HG02763 (cell line): ENCODE measurements at regions not wholly inside any gene's neighbourhood (a gene's known extent, or its start where the extent isn't known, plus 50 kb on each side); places are given as distances from the start of the nearest gene placed in this dataset.

Source experiments
- ATAC-seq: cut with Tn5 transposase; IDR thresholded peaks from one replicate; pipeline ENCODE4 v1.9.1; 2021; ENCODE audit warnings: mild to moderate bottlenecking, moderate library complexity; ENCODE audit not compliant: unreplicated experiment

GRCh38 chr21:27647921-27648320 lies 681.0 kb upstream of the ADAMTS5 start:
- ATAC-seq = no peak

DNA sequence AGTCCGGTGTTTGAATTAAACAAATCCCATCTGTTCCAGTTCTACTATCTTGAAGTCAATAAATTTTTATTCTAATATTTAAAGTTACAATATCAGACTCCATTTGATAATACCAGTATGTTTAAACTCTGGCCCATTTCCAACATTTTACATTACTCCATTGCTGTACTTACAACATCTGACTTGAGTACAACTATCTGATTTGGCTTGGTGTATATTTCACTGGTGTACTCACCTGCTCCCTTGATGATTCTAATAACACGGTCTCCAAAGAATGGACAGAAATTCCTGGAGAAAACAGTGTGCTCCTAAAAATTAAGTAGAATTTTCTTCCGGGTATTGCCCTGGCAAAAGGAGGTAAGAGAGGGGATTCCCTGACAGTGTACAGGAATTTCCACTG lies 680.5 kb upstream of the ADAMTS5 start:
- ATAC-seq = no peak

- ATAC-seq = no peak
Measured at GRCh38 chr21:27646691-27647090, 679.8 kb upstream of the ADAMTS5 start.

DNA sequence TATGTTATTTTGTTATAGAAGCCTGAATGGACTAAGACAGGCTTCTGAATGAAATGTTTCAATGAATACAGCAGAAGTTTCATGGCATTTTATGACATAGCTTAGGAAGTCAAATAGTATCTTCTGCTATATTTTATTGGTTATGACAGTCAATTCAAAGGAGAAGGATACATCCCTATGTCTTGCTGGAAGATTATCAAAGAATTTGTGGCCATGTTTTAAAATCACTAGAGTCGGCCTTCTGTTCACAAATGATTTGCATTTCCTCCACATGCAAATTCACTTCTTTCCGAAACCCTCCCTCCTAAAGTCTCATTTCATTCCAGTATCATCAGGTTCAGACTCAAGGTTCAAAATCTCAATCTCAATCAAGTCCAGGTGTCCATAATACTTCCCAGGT lies 679.2 kb upstream of the ADAMTS5 start:
- ATAC-seq = no peak

- ATAC-seq = no peak
Measured at GRCh38 chr21:27645285-27645684, 678.4 kb upstream of the ADAMTS5 start.

- ATAC-seq = no peak
Measured at GRCh38 chr21:27643326-27643725, 676.4 kb upstream of the ADAMTS5 start.

DNA sequence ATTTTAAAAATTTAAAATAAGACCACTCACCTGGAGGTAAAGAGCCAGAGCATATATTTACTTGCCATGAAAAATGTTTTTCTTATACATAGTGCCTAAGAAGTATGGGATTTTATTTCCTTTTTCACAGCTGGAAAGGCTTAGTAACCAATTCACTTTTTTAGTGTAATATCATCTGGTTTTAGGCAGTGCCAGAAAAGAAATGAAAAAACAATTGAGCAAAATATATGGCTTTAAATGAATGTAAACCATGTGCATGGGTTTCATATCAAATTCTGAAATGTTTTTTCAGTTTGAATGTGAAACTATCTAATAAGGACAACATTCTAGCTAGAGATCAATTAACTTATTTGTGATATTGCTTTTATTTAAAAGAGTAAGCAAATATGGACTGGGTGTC lies 672.4 kb upstream of the ADAMTS5 start:
- ATAC-seq = no peak

DNA sequence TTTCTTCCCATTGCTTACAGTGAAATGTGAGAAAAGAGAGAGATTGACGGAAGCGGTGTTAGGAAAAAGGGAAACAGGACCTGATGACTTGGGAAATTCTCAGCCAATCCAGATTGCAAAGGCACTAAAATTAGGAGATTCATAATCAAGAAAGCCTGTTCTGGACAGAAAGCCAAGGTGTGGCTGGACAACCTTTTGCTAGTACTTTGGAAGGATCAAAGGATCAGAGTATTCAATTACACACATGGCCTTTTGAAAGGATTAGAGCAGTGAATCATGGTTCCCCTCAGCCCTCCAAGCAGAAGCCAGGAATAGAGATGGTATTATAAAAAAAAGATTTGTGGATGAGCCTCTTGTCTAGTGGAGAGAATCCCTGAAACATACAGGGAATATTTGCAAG lies 669.8 kb upstream of the ADAMTS5 start:
- ATAC-seq = no peak

- no peak for ATAC-seq
Measured at GRCh38 chr21:27633631-27634030, 666.7 kb upstream of the ADAMTS5 start.

DNA sequence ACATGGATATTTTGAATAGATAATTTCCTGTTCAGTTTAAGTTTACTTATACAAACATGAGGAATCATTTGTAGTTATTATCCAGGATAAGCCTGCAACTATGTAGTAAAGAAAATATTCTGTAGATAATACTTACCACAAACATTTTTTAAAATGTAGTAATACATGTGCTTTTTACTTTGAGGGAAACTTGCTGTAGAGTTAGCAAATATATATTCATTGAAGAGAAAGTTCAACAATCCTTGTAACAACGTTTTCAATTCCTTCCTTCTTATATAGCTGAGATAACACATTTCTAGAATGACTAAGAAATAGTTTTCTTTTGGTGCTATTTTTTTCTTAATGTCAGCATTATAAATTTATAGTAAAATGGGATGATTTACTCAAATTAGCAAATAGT lies 664.6 kb upstream of the ADAMTS5 start:
- ATAC-seq = no peak

DNA sequence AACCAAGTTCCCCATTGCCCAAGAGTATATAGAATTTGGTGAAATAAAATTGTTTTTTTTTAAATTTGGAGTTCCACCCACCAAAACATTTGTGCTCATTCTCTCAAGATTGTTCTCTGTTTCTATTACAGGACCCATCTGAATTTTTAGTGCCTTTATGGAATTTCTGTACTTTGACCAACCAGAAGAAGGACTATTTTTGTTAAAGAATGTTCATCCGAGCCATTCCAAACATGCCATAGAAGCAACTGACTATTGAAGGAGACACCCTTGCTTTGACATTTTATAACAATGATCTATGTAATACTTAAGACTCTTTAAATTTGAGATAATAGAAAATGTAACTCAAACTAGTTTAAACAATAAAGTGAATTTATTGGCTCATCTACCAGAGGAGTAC lies 655.7 kb upstream of the ADAMTS5 start:
- ATAC-seq = no peak

DNA sequence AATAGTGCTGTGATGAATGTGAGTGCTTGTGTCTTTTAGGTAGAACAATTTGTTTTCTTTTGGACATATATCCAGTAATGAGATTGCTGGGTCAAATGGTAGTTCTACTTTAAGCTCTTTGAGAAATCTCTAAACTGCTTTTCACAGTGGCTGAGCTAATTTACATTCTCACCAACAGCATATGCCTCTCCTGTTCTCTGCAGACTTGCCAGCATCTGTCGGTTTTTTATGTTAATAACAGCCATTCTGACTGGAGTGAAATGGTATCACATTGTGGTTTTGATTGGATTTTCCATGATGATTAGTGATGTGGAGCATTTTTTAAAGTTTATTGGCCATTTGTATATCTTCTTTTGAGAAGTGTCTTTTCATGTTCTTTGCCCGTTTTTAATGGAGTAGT lies 647.3 kb upstream of the ADAMTS5 start:
- no peak for ATAC-seq

GRCh38 chr21:27606422-27606821 lies 639.5 kb upstream of the ADAMTS5 start:
- no peak for ATAC-seq

DNA sequence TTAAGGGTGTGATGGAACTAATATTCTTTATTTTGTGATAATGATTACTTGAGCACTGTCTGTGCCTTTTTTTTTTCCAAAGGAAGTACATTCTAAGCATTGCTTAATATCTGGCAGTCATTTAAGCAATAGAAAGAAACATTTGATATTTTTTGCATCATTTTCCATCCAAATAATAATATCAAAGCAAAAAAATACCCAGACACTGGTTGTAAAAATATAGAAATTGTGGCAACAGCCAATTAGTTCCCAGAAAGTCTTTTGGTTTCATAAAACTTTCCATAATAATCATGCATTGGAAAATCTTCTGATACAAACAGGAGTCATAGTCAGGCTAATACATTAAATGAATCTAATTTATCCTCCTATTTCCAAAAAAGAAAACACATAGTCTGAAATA lies 629.3 kb upstream of the ADAMTS5 start:
- no peak for ATAC-seq

DNA sequence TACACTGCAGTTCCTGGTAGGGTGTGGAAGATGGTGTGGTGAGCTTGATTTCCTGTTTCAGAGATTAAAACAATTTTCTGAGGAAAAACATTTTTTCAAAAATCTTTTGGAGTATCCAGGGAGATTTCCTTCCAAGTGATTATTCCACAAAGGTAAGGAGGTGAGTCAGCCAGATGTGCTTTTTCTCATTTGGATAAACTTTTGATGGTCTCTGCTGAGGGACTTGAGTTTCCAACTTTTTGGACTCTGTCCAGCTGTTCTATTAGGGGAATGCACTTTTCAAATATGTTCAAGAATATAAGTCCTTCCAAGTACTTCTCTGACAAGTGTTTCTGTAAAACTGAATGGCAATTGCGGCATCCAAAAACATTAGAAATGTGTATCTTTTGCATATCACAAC lies 628.8 kb upstream of the ADAMTS5 start:
- ATAC-seq = no peak

DNA sequence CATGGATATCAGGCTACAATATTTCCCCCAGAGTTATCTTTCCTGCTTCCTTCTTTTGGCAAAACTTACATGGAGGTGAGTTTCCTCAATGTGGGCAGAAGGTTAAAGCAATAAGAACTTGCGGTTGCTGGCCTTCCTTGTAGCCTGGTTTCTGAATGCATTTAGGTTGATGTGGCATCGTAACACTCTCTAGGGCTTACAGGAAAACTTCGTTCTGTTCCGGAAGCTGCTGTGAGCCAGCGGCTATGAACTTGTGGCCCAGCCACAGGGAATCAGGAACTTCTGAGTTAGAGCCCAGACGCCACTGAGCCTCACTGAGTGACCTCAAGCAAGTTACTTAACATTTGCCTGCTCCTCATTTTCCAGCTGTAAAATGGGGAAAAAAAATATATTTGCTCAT lies 623.4 kb upstream of the ADAMTS5 start:
- no peak for ATAC-seq

DNA sequence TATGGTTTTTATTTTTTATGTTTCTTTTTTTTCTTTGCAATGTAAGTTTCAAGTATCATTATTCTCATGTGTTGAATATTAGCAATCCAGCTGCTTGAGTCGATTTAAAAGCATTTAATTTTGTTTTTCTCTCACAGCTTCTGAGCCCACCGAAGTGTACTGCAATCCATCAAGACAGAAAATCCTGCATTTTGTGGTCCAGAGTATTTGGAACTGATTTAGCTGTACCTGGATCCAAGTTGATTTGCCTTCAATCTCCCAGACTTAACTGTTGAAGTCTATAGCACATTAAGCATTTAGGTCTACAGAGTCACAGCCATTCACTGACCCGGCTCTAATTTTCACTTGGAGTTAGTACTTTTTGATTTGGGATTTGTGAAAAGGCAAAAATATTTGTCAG lies 622.9 kb upstream of the ADAMTS5 start:
- no peak for ATAC-seq

DNA sequence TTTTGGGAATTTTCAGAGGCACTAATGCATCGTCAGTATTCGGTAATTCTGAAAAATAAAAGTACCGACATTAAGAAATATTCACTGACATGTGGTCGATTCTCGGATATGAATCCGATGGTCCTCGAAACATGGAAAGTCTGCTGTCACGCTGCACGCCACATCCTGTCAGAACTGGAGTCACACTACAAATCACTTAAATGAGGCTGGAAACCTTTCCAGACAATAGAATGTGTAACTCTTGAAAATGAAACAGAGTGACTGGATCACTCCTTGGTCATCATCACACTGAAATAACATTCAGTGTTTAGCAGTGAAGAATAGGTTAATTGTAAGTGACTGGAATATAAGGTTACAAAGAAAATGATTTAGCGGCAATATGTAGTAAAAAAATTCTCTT lies 620.1 kb upstream of the ADAMTS5 start:
- no peak for ATAC-seq

- ATAC-seq = no peak
Measured at GRCh38 chr21:27586326-27586725, 619.4 kb upstream of the ADAMTS5 start.

DNA sequence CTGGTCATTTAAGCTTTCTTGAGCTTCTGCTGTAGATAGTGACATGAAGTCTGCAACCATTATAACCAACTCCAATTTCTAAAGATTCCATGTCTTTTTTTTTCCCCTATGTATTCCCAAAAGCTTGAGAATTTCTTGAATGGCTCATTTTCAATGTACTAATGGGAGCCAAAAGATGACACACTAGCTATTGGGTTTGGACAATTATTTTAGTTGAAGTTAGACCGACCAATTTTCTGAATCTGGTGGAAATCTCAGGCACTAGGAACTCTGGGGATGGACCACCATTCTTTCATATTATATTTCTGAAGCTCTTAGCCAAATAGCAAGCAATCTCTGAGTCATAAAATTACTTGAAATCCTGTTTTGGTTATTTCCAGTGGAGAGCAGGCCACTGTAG lies 617.4 kb upstream of the ADAMTS5 start:
- no peak for ATAC-seq

- ATAC-seq = no peak
Measured at GRCh38 chr21:27582948-27583430, 616.1 kb upstream of the ADAMTS5 start.

DNA sequence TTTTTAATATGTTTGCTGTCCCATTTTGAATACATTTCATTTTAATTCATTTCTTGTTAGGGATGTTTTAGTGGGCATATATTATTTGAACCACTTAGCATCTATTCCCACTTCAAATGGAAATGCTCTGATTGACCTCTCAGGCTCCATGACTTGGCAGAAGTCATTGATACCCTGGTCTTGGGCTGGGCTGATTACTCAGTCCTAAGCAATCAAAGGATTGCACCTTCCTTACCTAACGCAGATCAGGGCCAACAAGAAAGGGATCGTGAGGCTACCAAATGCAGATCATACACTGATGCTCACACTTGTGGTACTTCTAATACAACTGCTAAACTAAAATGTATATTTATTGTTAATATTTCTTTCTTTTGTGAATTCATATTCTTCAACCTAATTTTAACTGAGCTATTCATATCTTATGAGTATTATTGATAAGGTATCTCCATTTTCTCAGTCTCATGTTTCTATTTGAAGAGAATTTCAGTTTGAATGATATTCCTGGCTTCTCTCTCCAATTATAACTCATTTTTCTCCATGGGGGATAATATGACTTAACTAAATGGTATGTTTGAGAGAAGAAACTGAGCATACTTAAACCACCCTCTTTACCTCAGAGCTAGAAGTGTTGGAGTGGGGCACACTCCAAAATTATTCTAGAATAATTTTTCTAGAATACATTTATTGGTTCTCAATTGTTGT lies 615.5 kb upstream of the ADAMTS5 start:
- ATAC-seq = no peak

DNA sequence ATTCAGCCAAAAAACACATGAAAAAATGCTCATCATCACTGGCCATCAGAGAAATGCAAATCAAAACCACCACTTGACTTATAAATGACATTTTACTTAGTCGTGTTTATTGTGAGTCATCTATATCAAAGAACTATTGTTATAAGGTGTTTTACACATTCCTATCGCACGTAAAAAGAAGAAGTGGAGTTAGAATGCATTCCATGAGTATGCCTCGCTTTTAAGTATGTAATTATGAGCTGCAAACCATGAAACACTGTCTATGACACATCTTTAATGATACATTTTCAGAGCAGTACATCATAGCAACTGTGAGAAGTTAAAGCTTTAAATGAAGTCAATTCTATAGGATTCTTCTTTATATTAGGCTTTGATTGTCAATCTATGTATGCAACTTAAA lies 614.3 kb upstream of the ADAMTS5 start:
- ATAC-seq = no peak
